ENCODE measurements at regions not wholly inside any gene's neighbourhood (a gene's known extent, or its start where the extent isn't known, plus 50 kb on each side); places are given as distances from the start of the nearest gene placed in this dataset.

GRCh38 chr3:67875858-67876257 lies 221.4 kb upstream of the SUCLG2 start:
- TF ChIP-seq CTCF (IDR thresholded peaks at IDR 0.05; ENCODE audit: low read depth, low read length, poor library complexity, severe bottlenecking): no peak
- TF ChIP-seq EZH2phosphoT487 (IDR thresholded peaks at IDR 0.05; ENCODE audit: borderline replicate concordance, low read length): no peak
